PC-3 (cell line): ENCODE measurements at regions not wholly inside any gene's neighbourhood (a gene's known extent, or its start where the extent isn't known, plus 50 kb on each side); places are given as distances from the start of the nearest gene placed in this dataset.
"Not testable (repeated sequence)": the region's sequence is repeated elsewhere in the genome, so short reads cannot be mapped to it uniquely, and the experiment has no call there.

ENCODE experiments used
- ATAC-seq: fragments of 200-7000 bp; cut with Tn5 transposase; 2 replicates; pipeline ENCODE4 v1.9.1; 2020; ENCODE audit warnings: mild to moderate bottlenecking, moderate library complexity
- BruUV-seq: library from RNA; stranded (reverse); fragments of 400-500 nt; replicated peaks from 2 replicates; lab custom pipeline; 2021; lab: Mats Ljungman, UMichigan
- CTCF ChIA-PET: fragments of 300-600 bp; sonication (Branson Sonifier 250); formaldehyde crosslinking; loops from one replicate; lab custom pipeline; 2022; ENCODE audit warnings: antibody characterized with exemption; lab: Charles Lee
- POLR2A ChIA-PET: fragments of 300-600 bp; sonication (Branson Sonifier 250); formaldehyde crosslinking; loops from one replicate; lab custom pipeline; 2022; ENCODE audit warnings: antibody characterized with exemption; ENCODE audit not compliant: unreplicated experiment; lab: Charles Lee
- DNase-seq: peaks from one replicate; pipeline ENCODE4 v3.0.0-alpha.2; 2015
- H2AFZ ChIP-seq: fragments of 300-600 bp; sonication (generic); 2 replicates; pipeline ENCODE4 v1.6.0; 2016; ENCODE audit warnings: antibody characterized with exemption, low read length
- H3F3A ChIP-seq: fragments of 300-600 bp; sonication (generic); one replicate; pipeline ENCODE4 v1.6.0; 2017; ENCODE audit warnings: antibody characterized with exemption, low read length, control low read depth, mild to moderate bottlenecking; ENCODE audit not compliant: unreplicated experiment
- H3K27ac ChIP-seq: fragments of 300-600 bp; sonication (generic); 2 replicates; pipeline ENCODE4 v1.5.1; 2016; ENCODE audit warnings: mild to moderate bottlenecking, low read length
- H3K27me3 ChIP-seq: fragments of 300-600 bp; sonication (generic); 2 replicates; pipeline ENCODE4 v1.6.1; 2016; ENCODE audit warnings: low read length, mixed read lengths
- H3K36me3 ChIP-seq: fragments of 300-600 bp; sonication (generic); 2 replicates; pipeline ENCODE4 v1.6.1; 2016; ENCODE audit warnings: low read depth, mixed run types, low read length, mixed read lengths
- H3K4me1 ChIP-seq: fragments of 300-600 bp; sonication (generic); 2 replicates; pipeline ENCODE4 v1.5.1; 2016; ENCODE audit warnings: low read length; ENCODE audit not compliant: insufficient read depth
- H3K4me2 ChIP-seq: fragments of 300-600 bp; sonication (generic); 2 replicates; pipeline ENCODE4 v1.6.0; 2016; ENCODE audit warnings: low read length
- H3K4me3 ChIP-seq: fragments of 300-600 bp; sonication (generic); 2 replicates; pipeline ENCODE4 v1.5.1; 2016; ENCODE audit warnings: mild to moderate bottlenecking, low read length, mixed read lengths
- H3K79me2 ChIP-seq: fragments of 300-600 bp; sonication (generic); 2 replicates; pipeline ENCODE4 v1.6.1; 2017; ENCODE audit warnings: low read length, mixed read lengths
- H3K9ac ChIP-seq: fragments of 300-600 bp; sonication (generic); 2 replicates; pipeline ENCODE4 v1.6.0; 2016; ENCODE audit warnings: mild to moderate bottlenecking, low read length
- H3K9me2 ChIP-seq: fragments of 300-600 bp; sonication (generic); replicated peaks from 2 replicates; pipeline ENCODE4 v1.6.1; 2016; ENCODE audit warnings: mixed run types, low read length, mixed read lengths
- H3K9me3 ChIP-seq: fragments of 300-600 bp; sonication (generic); 2 replicates; pipeline ENCODE4 v1.6.1; 2016; ENCODE audit warnings: low read length, mixed read lengths
- H4K20me1 ChIP-seq: fragments of 300-600 bp; sonication (generic); 2 replicates; pipeline ENCODE4 v1.6.1; 2016; ENCODE audit warnings: low read length, mixed read lengths
- CTCF ChIP-seq: fragments of 300-600 bp; sonication (generic); conservative IDR thresholded peaks from 2 replicates; pipeline ENCODE4 v1.5.1; 2017; ENCODE audit warnings: antibody characterized with exemption, low read depth, mild to moderate bottlenecking, low read length
- EZH2 ChIP-seq: fragments of 300-600 bp; sonication (generic); IDR thresholded peaks from one replicate; pipeline ENCODE4 v1.6.1; 2017; ENCODE audit warnings: antibody characterized with exemption, mild to moderate bottlenecking, low read length; ENCODE audit not compliant: unreplicated experiment
- EZH2phosphoT487 ChIP-seq: fragments of 300-600 bp; sonication (generic); IDR thresholded peaks from 2 replicates; pipeline ENCODE4 v1.6.1; 2018; ENCODE audit warnings: mild to moderate bottlenecking, antibody characterized with exemption, low read length, borderline replicate concordance
- intact Hi-C: fragments of 100-400 bp; cut with micrococcal nuclease; formaldehyde crosslinking; loops from 2 replicates; pipeline ENCODE4 v1.9.0; 2023

GRCh38 chr5:18660511-18660910 lies 1026.3 kb downstream of the TAF11L14 start:
- POLR2A ChIA-PET, result no interaction called here

GRCh38 chr5:18662231-18662630 lies 1028.0 kb downstream of the TAF11L14 start:
- Histone ChIP-seq H3K36me3 (no peaks in the 10 kb centered on the region), H3K9ac (no peak overlapping the region), H3K4me3 (no peak overlapping the region), H3K27ac (no peak overlapping the region), H2AFZ (no peak overlapping the region), H4K20me1 (no peaks in the 10 kb centered on the region), H3K79me2 (no peaks in the 10 kb centered on the region), H3K27me3 (no peaks in the 10 kb centered on the region), H3K4me1 (no peaks in the 10 kb centered on the region), H3K9me3 (no peaks in the 10 kb centered on the region), H3F3A (no peaks in the 10 kb centered on the region), H3K9me2 (no peaks in the 10 kb centered on the region), H3K4me2 (no peak overlapping the region)
- intact Hi-C loops, result no loop called here
- no TSS peak for BruUV-seq
- POLR2A ChIA-PET, result no interaction called here
- DNase-seq, result no peak
- TF ChIP-seq CTCF, result no peak
- no peak for TF ChIP-seq EZH2phosphoT487
- no peak for TF ChIP-seq EZH2
- no peak for ATAC-seq
- CTCF ChIA-PET, result no interaction called here

More at GRCh38 chr5:18660511-18660910, 1026.3 kb downstream of the TAF11L14 start:
- no peaks in the 10 kb centered on the region for H3K9me2 ChIP-seq
- H3K4me1 ChIP-seq, result no peaks in the 10 kb centered on the region
- no peaks in the 10 kb centered on the region for H3F3A ChIP-seq
- H3K27ac ChIP-seq, result no peak overlapping the region
- ATAC-seq (no peak), DNase-seq (no peak)
- H3K9ac ChIP-seq, result no peak overlapping the region
- no peak overlapping the region for H2AFZ ChIP-seq
- H3K4me3 ChIP-seq, result no peak overlapping the region
- CTCF ChIA-PET, result no interaction called here
- H3K27me3 ChIP-seq, result no peaks in the 10 kb centered on the region
- no TSS peak for BruUV-seq
- intact Hi-C loops, result no loop called here
- no peaks in the 10 kb centered on the region for H3K79me2 ChIP-seq
- H3K4me2 ChIP-seq, result no peak overlapping the region
- TF ChIP-seq EZH2, result no peak
- no peak for TF ChIP-seq CTCF
- TF ChIP-seq EZH2phosphoT487, result no peak
- no peaks in the 10 kb centered on the region for H3K36me3 ChIP-seq
- no peaks in the 10 kb centered on the region for H3K9me3 ChIP-seq
- H4K20me1 ChIP-seq, result no peaks in the 10 kb centered on the region

GRCh38 chr5:18674212-18674611 lies 1040.0 kb downstream of the TAF11L14 start:
- POLR2A ChIA-PET, H3K9me2 ChIP-seq, H4K20me1 ChIP-seq, H3K4me3 ChIP-seq, H3K4me1 ChIP-seq, H3K36me3 ChIP-seq, ATAC-seq, BruUV-seq, H3K79me2 ChIP-seq, DNase-seq, H3F3A ChIP-seq, H3K9ac ChIP-seq, H2AFZ ChIP-seq, intact Hi-C loops, H3K27ac ChIP-seq, H3K4me2 ChIP-seq, CTCF ChIA-PET, H3K27me3 ChIP-seq, H3K9me3 ChIP-seq: not testable (repeated sequence)
